SK-N-SH (cell line): ENCODE measurements at regions not wholly inside any gene's neighbourhood (a gene's known extent, or its start where the extent isn't known, plus 50 kb on each side); places are given as distances from the start of the nearest gene placed in this dataset.

Experiments used
- CTCF ChIA-PET: fragments of 300-600, 350-600 bp; formaldehyde crosslinking; extraction: SDS; loops from one replicate; lab custom pipeline; 2021; lab: Yijun Ruan, JAX
- POLR2A ChIA-PET: fragments of 350-600 bp; sonication (Branson Sonifier 250); formaldehyde crosslinking; extraction: SDS; loops from one replicate; lab custom pipeline; 2020; ENCODE audit warnings: antibody characterized with exemption, inconsistent platforms; lab: Yijun Ruan, JAX
- DNase-seq: peaks from one replicate; pipeline ENCODE4 v3.0.0; 2012
- H2AFZ ChIP-seq: fragments of 200-600 bp; sonication (generic); 2 replicates; pipeline ENCODE4 v1.8.1; 2016; ENCODE audit warnings: antibody characterized with exemption, mild to moderate bottlenecking, low read depth
- H3F3A ChIP-seq: fragments of 200-600 bp; sonication (generic); replicated peaks from 2 replicates; pipeline ENCODE3; 2016; ENCODE audit warnings: antibody characterized with exemption, mild to moderate bottlenecking; ENCODE audit not compliant: insufficient read depth
- H3K27ac ChIP-seq, 2 experiments: fragments of 200-500 bp in 1 of 2; fragments of 200-600 bp in 1 of 2; sonication (Bioruptor generic) in 1 of 2; sonication (generic), shearing (Covaris generic) in 1 of 2; 2 replicates each; pipeline versions ENCODE4 v1.5.1 to v1.6.1; 2014 to 2016; ENCODE audit warnings: low read depth in 2 of 2, inconsistent platforms in 1 of 2, low read length in 1 of 2, mild to moderate bottlenecking in 1 of 2, mixed read lengths in 1 of 2
- H3K27me3 ChIP-seq: fragments of 200-600 bp; sonication (generic), shearing (Covaris generic); 2 replicates; pipeline ENCODE4 v1.6.1; 2016; ENCODE audit warnings: mixed run types; ENCODE audit not compliant: insufficient read depth
- H3K36me3 ChIP-seq, 2 experiments: fragments of 200-500 bp in 1 of 2; fragments of 200-600 bp in 1 of 2; sonication (Bioruptor generic) in 1 of 2; sonication (generic) in 1 of 2; replicated peaks in 1 of 2; 2 replicates each; pipeline versions ENCODE3 to v1.5.1; 2014 to 2016; ENCODE audit warnings: low read length in 1 of 2, mild to moderate bottlenecking in 1 of 2; ENCODE audit not compliant: insufficient read depth in 2 of 2, control insufficient read depth in 1 of 2
- H3K4me1 ChIP-seq, 2 experiments: fragments of 200-500 bp in 1 of 2; fragments of 200-600 bp in 1 of 2; sonication (Bioruptor generic) in 1 of 2; sonication (generic), shearing (Covaris generic) in 1 of 2; 2 replicates each; pipeline versions ENCODE4 v1.5.1 to v1.6.1; 2014 to 2016; ENCODE audit warnings: low read depth in 1 of 2, low read length in 1 of 2, mixed run types in 1 of 2; ENCODE audit not compliant: insufficient read depth in 2 of 2, control insufficient read depth in 1 of 2
- H3K4me2 ChIP-seq: fragments of 200-600 bp; sonication (generic), shearing (Covaris generic); 2 replicates; pipeline ENCODE4 v1.6.1; 2017; ENCODE audit warnings: mixed run types
- H3K4me3 ChIP-seq, 2 experiments: fragments of 200-500 bp in 1 of 2; fragments of 200-600 bp in 1 of 2; sonication (Bioruptor generic) in 1 of 2; sonication (generic), shearing (Covaris generic) in 1 of 2; 2 replicates each; pipeline versions ENCODE4 v1.5.1 to v1.8.1; 2014 to 2016; ENCODE audit warnings: low read depth in 2 of 2, inconsistent platforms in 1 of 2, low read length in 1 of 2, mild to moderate bottlenecking in 1 of 2, mixed read lengths in 1 of 2, moderate library complexity in 1 of 2
- H3K79me2 ChIP-seq: fragments of 200-600 bp; sonication (generic); 2 replicates; pipeline ENCODE4 v1.8.1; 2017; ENCODE audit warnings: mild to moderate bottlenecking; ENCODE audit not compliant: insufficient read depth
- H3K9ac ChIP-seq: fragments of 200-600 bp; sonication (generic); 2 replicates; pipeline ENCODE4 v1.6.1; 2017; ENCODE audit warnings: mixed run types
- H3K9me2 ChIP-seq: fragments of 200-600 bp; sonication (generic); 2 replicates; pipeline ENCODE4 v1.6.1; 2017; ENCODE audit warnings: mixed run types
- H3K9me3 ChIP-seq: fragments of 200-600 bp; sonication (generic); 2 replicates; pipeline ENCODE4 v1.6.1; 2017; ENCODE audit warnings: mixed run types, mild to moderate bottlenecking, moderate library complexity
- H4K20me1 ChIP-seq: fragments of 200-600 bp; sonication (generic); 2 replicates; pipeline ENCODE4 v1.6.1; 2017; ENCODE audit warnings: mild to moderate bottlenecking, mixed run types; ENCODE audit not compliant: insufficient read depth
- ELF1 ChIP-seq: IDR thresholded peaks from 2 replicates; pipeline ENCODE4 v1.4.0; 2012
- FOSL2 ChIP-seq: IDR thresholded peaks from 2 replicates; pipeline ENCODE4 v1.4.0; 2012; ENCODE audit warnings: low read depth, mild to moderate bottlenecking, moderate library complexity, borderline replicate concordance
- FOXJ3 ChIP-seq: sonication (generic); formaldehyde crosslinking; IDR thresholded peaks from 2 replicates; pipeline ENCODE4 v1.5.1; 2020; ENCODE audit warnings: mild to moderate bottlenecking, missing genetic modification reagents
- FOXM1 ChIP-seq: IDR thresholded peaks from 2 replicates; pipeline ENCODE4 v1.4.0; 2012; ENCODE audit warnings: low read depth, mild to moderate bottlenecking
- GATA2 ChIP-seq: sonication (generic); formaldehyde crosslinking; IDR thresholded peaks from 2 replicates; pipeline ENCODE4 v1.5.0; 2020; ENCODE audit warnings: mild to moderate bottlenecking, missing genetic modification reagents
- JUND ChIP-seq: IDR thresholded peaks from 2 replicates; pipeline ENCODE4 v1.4.0; 2012
- MEF2A ChIP-seq: IDR thresholded peaks from 2 replicates; pipeline ENCODE4 v1.4.0; 2012; ENCODE audit warnings: low read depth, borderline replicate concordance
- MXI1 ChIP-seq: IDR thresholded peaks from 2 replicates; pipeline ENCODE4 v1.6.1; 2012; ENCODE audit warnings: mild to moderate bottlenecking, low read depth, low read length, improper control_type of control experiment
- NFIC ChIP-seq: IDR thresholded peaks from 2 replicates; pipeline ENCODE4 v1.4.0; 2012; ENCODE audit warnings: borderline replicate concordance
- POLR2AphosphoS5 ChIP-seq: IDR thresholded peaks from 2 replicates; pipeline ENCODE4 v1.6.1; 2012; ENCODE audit warnings: low read depth, low read length
- RFX5 ChIP-seq: IDR thresholded peaks from 2 replicates; pipeline ENCODE4 v1.6.1; 2012; ENCODE audit warnings: mild to moderate bottlenecking, improper control_type of control experiment, low read length
- SIN3A ChIP-seq: IDR thresholded peaks from 2 replicates; pipeline ENCODE4 v1.6.1; 2012; ENCODE audit warnings: low read depth, mild to moderate bottlenecking, low read length, moderate library complexity, borderline replicate concordance
- TCF12 ChIP-seq: IDR thresholded peaks from 2 replicates; pipeline ENCODE4 v1.4.0; 2012
- TEAD4 ChIP-seq: IDR thresholded peaks from 2 replicates; pipeline ENCODE4 v1.4.0; 2012; ENCODE audit warnings: mild to moderate bottlenecking, borderline replicate concordance; ENCODE audit not compliant: insufficient read depth
- YY1 ChIP-seq: IDR thresholded peaks from 2 replicates; pipeline ENCODE4 v1.4.0; 2012; ENCODE audit warnings: low read depth, mild to moderate bottlenecking
- WGBS: methylation state at CpG from one replicate; pipeline ENCODE4 v1.1.6; 2017; ENCODE audit warnings: low lambda C conversion rate; 5-methylcytosine and 5-hydroxymethylcytosine counted together
- TF ChIP-seq, protein P1 (sequence below): IDR thresholded peaks from 2 replicates; pipeline ENCODE4 v1.4.0; 2012; ENCODE audit warnings: low read depth, borderline replicate concordance
- TF ChIP-seq, protein P2 (sequence below): fragments of 200-600 bp; sonication (generic); IDR thresholded peaks from 2 replicates; pipeline ENCODE4 v1.6.1; 2017; ENCODE audit warnings: antibody characterized with exemption, mild to moderate bottlenecking, moderate library complexity
- TF ChIP-seq, protein P3 (sequence below): IDR thresholded peaks from 2 replicates; pipeline ENCODE4; 2012
- TF ChIP-seq, protein P4 (sequence below): fragments of 150-350 bp; IDR thresholded peaks from 2 replicates; pipeline ENCODE4 v1.6.1; 2017; ENCODE audit warnings: antibody characterized with exemption, low read length, low read depth, borderline replicate concordance
- TF ChIP-seq, protein P5 (sequence below): IDR thresholded peaks from 2 replicates; pipeline ENCODE4 v1.4.0; 2012; ENCODE audit warnings: low read depth, borderline replicate concordance
- TF ChIP-seq, protein P6 (sequence below): fragments of 150-350 bp; IDR thresholded peaks from 2 replicates; pipeline ENCODE4 v1.6.1; 2016; ENCODE audit warnings: mild to moderate bottlenecking, low read depth, low read length

DNA sequence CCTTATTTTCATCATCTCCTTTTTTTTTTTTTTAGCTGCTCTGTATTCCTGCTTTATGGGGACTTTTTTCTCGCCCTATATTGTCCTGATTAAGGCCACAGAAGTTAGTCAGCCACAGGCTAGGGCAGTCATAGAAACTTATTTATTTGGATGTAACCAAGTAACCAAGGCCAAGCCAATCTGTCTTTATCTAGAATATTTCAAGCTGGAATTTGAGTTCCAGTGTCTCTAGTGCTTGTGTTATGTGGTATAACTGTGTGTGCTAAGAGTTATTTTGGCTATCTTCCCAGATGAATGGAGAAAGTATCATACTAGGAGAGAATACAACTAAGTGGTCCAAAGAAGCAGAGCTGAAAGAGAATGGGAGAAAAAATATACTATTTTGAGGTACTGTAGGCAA, 751.5 kb downstream of the CBLN4 start:
- Histone ChIP-seq H3K9me2 (no peaks in the 10 kb centered on the region), H3K9me3 (no peaks in the 10 kb centered on the region), H3K9ac (no peak overlapping the region), H3K27me3 (no peaks in the 10 kb centered on the region), H3K36me3 (no peaks in the 10 kb centered on the region), H3K4me3 (no peak overlapping the region), H3K4me1 (no peaks in the 10 kb centered on the region), H2AFZ (no peak overlapping the region), H4K20me1 (no peaks in the 10 kb centered on the region), H3K4me2 (no peak overlapping the region), H3F3A (no peaks in the 10 kb centered on the region), H3K79me2 (no peaks in the 10 kb centered on the region), H3K27ac (no peak overlapping the region)
- ChIA-PET POLR2A (interaction anchor here (0.6 kb wide), 1 partner anchor 19 kb away, joined by 3 read pairs; no protein-coding TSS in a partner anchor), CTCF (interaction anchor here (1.3 kb wide), 1 partner anchor 17 kb away, joined by 4 read pairs; no protein-coding TSS in a partner anchor)
- WGBS: 5% methylated on average over 1 of the region's 1 CpG
- TF ChIP-seq FOXM1 (no peak), FOXJ3 (CRISPR knock-in tag) (no peak), YY1 (no peak), NFIC (no peak), SIN3A (no peak), MEF2A (no peak), FOSL2 (no peak), ELF1 (no peak), RFX5 (no peak), POLR2AphosphoS5 (no peak), MXI1 (no peak)
- TF ChIP-seq, protein P1, sequence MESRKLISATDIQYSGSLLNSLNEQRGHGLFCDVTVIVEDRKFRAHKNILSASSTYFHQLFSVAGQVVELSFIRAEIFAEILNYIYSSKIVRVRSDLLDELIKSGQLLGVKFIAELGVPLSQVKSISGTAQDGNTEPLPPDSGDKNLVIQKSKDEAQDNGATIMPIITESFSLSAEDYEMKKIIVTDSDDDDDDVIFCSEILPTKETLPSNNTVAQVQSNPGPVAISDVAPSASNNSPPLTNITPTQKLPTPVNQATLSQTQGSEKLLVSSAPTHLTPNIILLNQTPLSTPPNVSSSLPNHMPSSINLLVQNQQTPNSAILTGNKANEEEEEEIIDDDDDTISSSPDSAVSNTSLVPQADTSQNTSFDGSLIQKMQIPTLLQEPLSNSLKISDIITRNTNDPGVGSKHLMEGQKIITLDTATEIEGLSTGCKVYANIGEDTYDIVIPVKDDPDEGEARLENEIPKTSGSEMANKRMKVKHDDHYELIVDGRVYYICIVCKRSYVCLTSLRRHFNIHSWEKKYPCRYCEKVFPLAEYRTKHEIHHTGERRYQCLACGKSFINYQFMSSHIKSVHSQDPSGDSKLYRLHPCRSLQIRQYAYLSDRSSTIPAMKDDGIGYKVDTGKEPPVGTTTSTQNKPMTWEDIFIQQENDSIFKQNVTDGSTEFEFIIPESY: no peak
- TF ChIP-seq, protein P2, sequence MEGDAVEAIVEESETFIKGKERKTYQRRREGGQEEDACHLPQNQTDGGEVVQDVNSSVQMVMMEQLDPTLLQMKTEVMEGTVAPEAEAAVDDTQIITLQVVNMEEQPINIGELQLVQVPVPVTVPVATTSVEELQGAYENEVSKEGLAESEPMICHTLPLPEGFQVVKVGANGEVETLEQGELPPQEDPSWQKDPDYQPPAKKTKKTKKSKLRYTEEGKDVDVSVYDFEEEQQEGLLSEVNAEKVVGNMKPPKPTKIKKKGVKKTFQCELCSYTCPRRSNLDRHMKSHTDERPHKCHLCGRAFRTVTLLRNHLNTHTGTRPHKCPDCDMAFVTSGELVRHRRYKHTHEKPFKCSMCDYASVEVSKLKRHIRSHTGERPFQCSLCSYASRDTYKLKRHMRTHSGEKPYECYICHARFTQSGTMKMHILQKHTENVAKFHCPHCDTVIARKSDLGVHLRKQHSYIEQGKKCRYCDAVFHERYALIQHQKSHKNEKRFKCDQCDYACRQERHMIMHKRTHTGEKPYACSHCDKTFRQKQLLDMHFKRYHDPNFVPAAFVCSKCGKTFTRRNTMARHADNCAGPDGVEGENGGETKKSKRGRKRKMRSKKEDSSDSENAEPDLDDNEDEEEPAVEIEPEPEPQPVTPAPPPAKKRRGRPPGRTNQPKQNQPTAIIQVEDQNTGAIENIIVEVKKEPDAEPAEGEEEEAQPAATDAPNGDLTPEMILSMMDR: no peak
- TF ChIP-seq, protein P3, sequence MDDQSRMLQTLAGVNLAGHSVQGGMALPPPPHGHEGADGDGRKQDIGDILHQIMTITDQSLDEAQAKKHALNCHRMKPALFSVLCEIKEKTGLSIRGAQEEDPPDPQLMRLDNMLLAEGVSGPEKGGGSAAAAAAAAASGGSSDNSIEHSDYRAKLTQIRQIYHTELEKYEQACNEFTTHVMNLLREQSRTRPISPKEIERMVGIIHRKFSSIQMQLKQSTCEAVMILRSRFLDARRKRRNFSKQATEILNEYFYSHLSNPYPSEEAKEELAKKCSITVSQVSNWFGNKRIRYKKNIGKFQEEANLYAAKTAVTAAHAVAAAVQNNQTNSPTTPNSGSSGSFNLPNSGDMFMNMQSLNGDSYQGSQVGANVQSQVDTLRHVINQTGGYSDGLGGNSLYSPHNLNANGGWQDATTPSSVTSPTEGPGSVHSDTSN: no peak
- DNase-seq: no peak

DNA sequence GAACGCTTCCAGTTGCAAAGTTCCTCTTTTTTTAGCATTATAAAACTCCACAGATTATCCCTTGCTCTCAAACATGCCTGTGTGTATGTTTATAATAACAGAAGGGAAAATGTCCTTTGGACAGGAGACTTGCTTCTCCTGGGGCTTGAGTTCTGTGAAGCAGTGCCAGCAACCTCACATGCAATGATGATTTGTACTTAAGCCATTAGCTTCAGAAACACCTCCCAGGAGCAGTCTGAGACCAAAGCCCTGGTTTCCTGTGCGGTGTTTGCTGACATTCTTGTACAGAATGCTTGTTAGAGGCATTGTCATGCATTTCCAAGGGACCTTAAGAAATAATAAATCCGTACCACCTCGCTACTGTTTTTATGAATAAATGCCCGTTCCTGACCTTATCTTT, 752.8 kb downstream of the CBLN4 start:
- no peaks in the 10 kb centered on the region for H3F3A ChIP-seq
- ChIA-PET POLR2A (no interaction called here), CTCF (no interaction called here)
- H3K27ac ChIP-seq: no peak overlapping the region
- H2AFZ ChIP-seq: no peak overlapping the region
- no peaks in the 10 kb centered on the region for H3K36me3 ChIP-seq
- no peaks in the 10 kb centered on the region for H3K9me3 ChIP-seq
- H3K4me1 ChIP-seq: no peaks in the 10 kb centered on the region
- DNase-seq: no peak
- H3K9ac ChIP-seq: no peak overlapping the region
- WGBS: 11% methylated on average over 4 of the region's 5 CpGs
- no peaks in the 10 kb centered on the region for H3K79me2 ChIP-seq
- H4K20me1 ChIP-seq: no peaks in the 10 kb centered on the region
- H3K9me2 ChIP-seq: no peaks in the 10 kb centered on the region
- no peaks in the 10 kb centered on the region for H3K27me3 ChIP-seq
- no peak overlapping the region for H3K4me2 ChIP-seq
- no peak overlapping the region for H3K4me3 ChIP-seq
- no peak for TF ChIP-seq GATA2 (CRISPR knock-in tag)
- no peak for TF ChIP-seq SIN3A
- TF ChIP-seq, protein P4, sequence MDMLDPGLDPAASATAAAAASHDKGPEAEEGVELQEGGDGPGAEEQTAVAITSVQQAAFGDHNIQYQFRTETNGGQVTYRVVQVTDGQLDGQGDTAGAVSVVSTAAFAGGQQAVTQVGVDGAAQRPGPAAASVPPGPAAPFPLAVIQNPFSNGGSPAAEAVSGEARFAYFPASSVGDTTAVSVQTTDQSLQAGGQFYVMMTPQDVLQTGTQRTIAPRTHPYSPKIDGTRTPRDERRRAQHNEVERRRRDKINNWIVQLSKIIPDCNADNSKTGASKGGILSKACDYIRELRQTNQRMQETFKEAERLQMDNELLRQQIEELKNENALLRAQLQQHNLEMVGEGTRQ: no peak
- TF ChIP-seq YY1: no peak
- TF ChIP-seq TCF12: no peak
- no peak for TF ChIP-seq NFIC
- TF ChIP-seq, protein P5, sequence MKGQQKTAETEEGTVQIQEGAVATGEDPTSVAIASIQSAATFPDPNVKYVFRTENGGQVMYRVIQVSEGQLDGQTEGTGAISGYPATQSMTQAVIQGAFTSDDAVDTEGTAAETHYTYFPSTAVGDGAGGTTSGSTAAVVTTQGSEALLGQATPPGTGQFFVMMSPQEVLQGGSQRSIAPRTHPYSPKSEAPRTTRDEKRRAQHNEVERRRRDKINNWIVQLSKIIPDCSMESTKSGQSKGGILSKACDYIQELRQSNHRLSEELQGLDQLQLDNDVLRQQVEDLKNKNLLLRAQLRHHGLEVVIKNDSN: no peak
- no peak for TF ChIP-seq JUND
- no peak for TF ChIP-seq POLR2AphosphoS5
- TF ChIP-seq ELF1: no peak
- TF ChIP-seq TEAD4: no peak
- TF ChIP-seq, protein P6, sequence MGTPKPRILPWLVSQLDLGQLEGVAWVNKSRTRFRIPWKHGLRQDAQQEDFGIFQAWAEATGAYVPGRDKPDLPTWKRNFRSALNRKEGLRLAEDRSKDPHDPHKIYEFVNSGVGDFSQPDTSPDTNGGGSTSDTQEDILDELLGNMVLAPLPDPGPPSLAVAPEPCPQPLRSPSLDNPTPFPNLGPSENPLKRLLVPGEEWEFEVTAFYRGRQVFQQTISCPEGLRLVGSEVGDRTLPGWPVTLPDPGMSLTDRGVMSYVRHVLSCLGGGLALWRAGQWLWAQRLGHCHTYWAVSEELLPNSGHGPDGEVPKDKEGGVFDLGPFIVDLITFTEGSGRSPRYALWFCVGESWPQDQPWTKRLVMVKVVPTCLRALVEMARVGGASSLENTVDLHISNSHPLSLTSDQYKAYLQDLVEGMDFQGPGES: no peak
